ENCODE measurements at regions not wholly inside any gene's neighbourhood (a gene's known extent, or its start where the extent isn't known, plus 50 kb on each side); places are given as distances from the start of the nearest gene placed in this dataset.
"Not testable (repeated sequence)": the region's sequence is repeated elsewhere in the genome, so short reads cannot be mapped to it uniquely, and the experiment has no call there.

- H3K9me3 Mint-ChIP-seq = no peaks in the 10 kb centered on the region
- no peak overlapping the region for H3K4me3 Mint-ChIP-seq
- no peak overlapping the region for H3K27ac Mint-ChIP-seq
- no peaks in the 10 kb centered on the region for H3K4me1 Mint-ChIP-seq
- no peak for DNase-seq
- H3K27me3 Mint-ChIP-seq = peaks cover 13% of the 10 kb centered on the region
- CTCF ChIA-PET = interaction anchor here (0.6 kb wide), 2 partner anchors 40 to 143 kb away, joined by 3 read pairs; no protein-coding TSS in a partner anchor
- no peaks in the 10 kb centered on the region for H3K36me3 Mint-ChIP-seq
Measured at GRCh38 chr1:90864681-90865080, 147.6 kb upstream of the BARHL2 start.

- no peak for DNase-seq
- Mint-ChIP-seq H3K4me3 (no peak overlapping the region), H3K9me3 (no peaks in the 10 kb centered on the region), H3K27me3 (peaks cover 13% of the 10 kb centered on the region), H3K27ac (no peak overlapping the region), H3K36me3 (no peaks in the 10 kb centered on the region), H3K4me1 (no peaks in the 10 kb centered on the region)
- CTCF ChIA-PET = no interaction called here
Measured at GRCh38 chr1:90862782-90863181, 145.7 kb upstream of the BARHL2 start.

- DNase-seq, H3K9me3 Mint-ChIP-seq, H3K4me3 Mint-ChIP-seq, H3K27ac Mint-ChIP-seq, CTCF ChIA-PET, H3K36me3 Mint-ChIP-seq, H3K4me1 Mint-ChIP-seq: not testable (repeated sequence)
- peaks cover 13% of the 10 kb centered on the region for H3K27me3 Mint-ChIP-seq
Measured at GRCh38 chr1:90861421-90861820, 144.3 kb upstream of the BARHL2 start.

GRCh38 chr1:90856463-90857007 is 139.4 kb upstream of the BARHL2 start:
- no peaks in the 10 kb centered on the region for H3K9me3 Mint-ChIP-seq
- H3K27me3 Mint-ChIP-seq = peaks cover 32% of the 10 kb centered on the region
- H3K27ac Mint-ChIP-seq = no peak overlapping the region
- H3K4me3 Mint-ChIP-seq = no peak overlapping the region
- CTCF ChIA-PET = no interaction called here
- peaks cover 7% of the 10 kb centered on the region for H3K4me1 Mint-ChIP-seq
- H3K36me3 Mint-ChIP-seq = no peaks in the 10 kb centered on the region
- no peak for DNase-seq

GRCh38 chr1:90854397-90854924 is 137.4 kb upstream of the BARHL2 start:
- H3K9me3 Mint-ChIP-seq = no peaks in the 10 kb centered on the region
- CTCF ChIA-PET = no interaction called here
- peaks cover 39% of the 10 kb centered on the region for H3K27me3 Mint-ChIP-seq
- peaks cover 13% of the 10 kb centered on the region for H3K4me1 Mint-ChIP-seq
- H3K36me3 Mint-ChIP-seq = no peaks in the 10 kb centered on the region
- DNase-seq = no peak
- no peak overlapping the region for H3K4me3 Mint-ChIP-seq
- H3K27ac Mint-ChIP-seq = no peak overlapping the region

GRCh38 chr1:90851711-90852050 is 134.6 kb upstream of the BARHL2 start:
- H3K4me1 Mint-ChIP-seq = peaks cover 13% of the 10 kb centered on the region
- H3K27me3 Mint-ChIP-seq = peaks cover 56% of the 10 kb centered on the region
- CTCF ChIA-PET = interaction anchor here (0.8 to 1.4 kb wide), 3 partner anchors 68 to 141 kb away, joined by 3 read pairs; no protein-coding TSS in a partner anchor
- peak overlapping the region; percentile 73 for H3K4me3 Mint-ChIP-seq
- H3K27ac Mint-ChIP-seq = no peak overlapping the region
- no peak for DNase-seq
- H3K9me3 Mint-ChIP-seq = no peaks in the 10 kb centered on the region
- no peaks in the 10 kb centered on the region for H3K36me3 Mint-ChIP-seq

- Mint-ChIP-seq H3K4me3 (peak overlapping the region; percentile 74), H3K9me3 (no peaks in the 10 kb centered on the region), H3K36me3 (no peaks in the 10 kb centered on the region), H3K27ac (no peak overlapping the region), H3K4me1 (peaks cover 13% of the 10 kb centered on the region), H3K27me3 (peaks cover 60% of the 10 kb centered on the region)
- CTCF ChIA-PET = interaction anchor here (1.0 to 1.4 kb wide), 5 partner anchors 108 to 315 kb away, joined by 3 to 5 read pairs (median 4); no protein-coding TSS in a partner anchor
- peak; percentile 80 for DNase-seq
Measured at GRCh38 chr1:90850898-90851710, 134.0 kb upstream of the BARHL2 start.

GRCh38 chr1:90850181-90850897 is 133.2 kb upstream of the BARHL2 start:
- Mint-ChIP-seq H3K36me3 (no peaks in the 10 kb centered on the region), H3K9me3 (no peaks in the 10 kb centered on the region), H3K27me3 (peaks cover 59% of the 10 kb centered on the region), H3K27ac (no peak overlapping the region), H3K4me1 (peaks cover 13% of the 10 kb centered on the region), H3K4me3 (peak overlapping the region; percentile 74)
- DNase-seq = peak; percentile 31
- CTCF ChIA-PET = interaction anchor here (1.0 to 1.2 kb wide), 4 partner anchors 109 to 315 kb away, joined by 3 to 5 read pairs (median 4); no protein-coding TSS in a partner anchor

- H3K9me3 Mint-ChIP-seq = no peaks in the 10 kb centered on the region
- DNase-seq = no peak
- no peaks in the 10 kb centered on the region for H3K4me1 Mint-ChIP-seq
- CTCF ChIA-PET = no interaction called here
- H3K27ac Mint-ChIP-seq = no peak overlapping the region
- H3K27me3 Mint-ChIP-seq = peaks cover 86% of the 10 kb centered on the region
- H3K36me3 Mint-ChIP-seq = no peaks in the 10 kb centered on the region
- no peak overlapping the region for H3K4me3 Mint-ChIP-seq
Measured at GRCh38 chr1:90841473-90841872, 124.4 kb upstream of the BARHL2 start.

GRCh38 chr1:90840352-90840751 is 123.2 kb upstream of the BARHL2 start:
- Mint-ChIP-seq H3K36me3 (no peaks in the 10 kb centered on the region), H3K9me3 (no peaks in the 10 kb centered on the region), H3K27me3 (peaks cover 93% of the 10 kb centered on the region), H3K27ac (no peak overlapping the region), H3K4me3 (no peak overlapping the region), H3K4me1 (no peaks in the 10 kb centered on the region)
- CTCF ChIA-PET = no interaction called here
- no peak for DNase-seq

GRCh38 chr1:90839323-90839722 is 122.2 kb upstream of the BARHL2 start:
- CTCF ChIA-PET = interaction anchor here (1.4 kb wide), 1 partner anchor 8 kb away, joined by 3 read pairs; no protein-coding TSS in a partner anchor
- no peaks in the 10 kb centered on the region for H3K36me3 Mint-ChIP-seq
- H3K4me1 Mint-ChIP-seq = peaks cover 7% of the 10 kb centered on the region
- peaks cover 96% of the 10 kb centered on the region for H3K27me3 Mint-ChIP-seq
- H3K27ac Mint-ChIP-seq = no peak overlapping the region
- H3K9me3 Mint-ChIP-seq = no peaks in the 10 kb centered on the region
- DNase-seq = no peak
- no peak overlapping the region for H3K4me3 Mint-ChIP-seq

GRCh38 chr1:90838720-90839119 is 121.6 kb upstream of the BARHL2 start:
- CTCF ChIA-PET = interaction anchor here (1.4 kb wide), 1 partner anchor 9 kb away, joined by 3 read pairs; no protein-coding TSS in a partner anchor
- Mint-ChIP-seq H3K36me3 (no peaks in the 10 kb centered on the region), H3K4me1 (peaks cover 7% of the 10 kb centered on the region), H3K4me3 (no peak overlapping the region), H3K9me3 (no peaks in the 10 kb centered on the region), H3K27ac (no peak overlapping the region), H3K27me3 (peaks cover 96% of the 10 kb centered on the region)
- DNase-seq = no peak

GRCh38 chr1:90837420-90837819 is 120.3 kb upstream of the BARHL2 start:
- no peak for DNase-seq
- H3K27me3 Mint-ChIP-seq = peaks cover 96% of the 10 kb centered on the region
- no peaks in the 10 kb centered on the region for H3K9me3 Mint-ChIP-seq
- H3K27ac Mint-ChIP-seq = no peak overlapping the region
- peaks cover 7% of the 10 kb centered on the region for H3K4me1 Mint-ChIP-seq
- CTCF ChIA-PET = no interaction called here
- H3K36me3 Mint-ChIP-seq = no peaks in the 10 kb centered on the region
- H3K4me3 Mint-ChIP-seq = no peak overlapping the region

- Mint-ChIP-seq H3K9me3 (no peaks in the 10 kb centered on the region), H3K27ac (no peak overlapping the region), H3K36me3 (no peaks in the 10 kb centered on the region), H3K4me1 (peaks cover 7% of the 10 kb centered on the region), H3K4me3 (no peak overlapping the region), H3K27me3 (peaks cover 95% of the 10 kb centered on the region)
- DNase-seq = no peak
- CTCF ChIA-PET = no interaction called here
Measured at GRCh38 chr1:90836345-90836679, 119.2 kb upstream of the BARHL2 start.

Data from activated naive CD4-positive, alpha-beta T cell treated with anti-CD3 and anti-CD28 coated beads, Interleukin-2, amount 10 ng/mL, durations not matched to agents 7 days and 5 days (primary cell).